ENCODE measurements at regions not wholly inside any gene's neighbourhood (a gene's known extent, or its start where the extent isn't known, plus 50 kb on each side); places are given as distances from the start of the nearest gene placed in this dataset.

- TF ChIP-seq POLR2AphosphoS5 (IDR thresholded peaks at IDR 0.05) (no peak), CTCF (IDR thresholded peaks at IDR 0.05) (no peak)
Measured at GRCh38 chr2:17427401-17427800, 90.8 kb downstream of the RAD51AP2 start.

All from suprapubic skin (tissue), 3 donors.